ENCODE measurements at regions not wholly inside any gene's neighbourhood (a gene's known extent, or its start where the extent isn't known, plus 50 kb on each side); places are given as distances from the start of the nearest gene placed in this dataset.

- TF ChIP-seq EZH2 (IDR thresholded peaks at IDR 0.05; ENCODE audit: insufficient read depth, poor library complexity, severe bottlenecking) (no peak), EZH2phosphoT487 (IDR thresholded peaks at IDR 0.05; ENCODE audit: insufficient read depth, low read depth) (no peak)
Observed at GRCh38 chr12:63294327-63294632, 143.3 kb upstream of the AVPR1A start.
